ENCODE measurements at regions not wholly inside any gene's neighbourhood (a gene's known extent, or its start where the extent isn't known, plus 50 kb on each side); places are given as distances from the start of the nearest gene placed in this dataset.

GRCh38 chr7:41910940-41911600 lies 208.2 kb upstream of the INHBA start:
- no peak for DNase-seq (ENCODE audit: low spot score)

- DNase-seq (ENCODE audit: low spot score) = no peak
Observed at GRCh38 chr7:41907444-41907843, 204.6 kb upstream of the INHBA start.

GRCh38 chr7:41900532-41900931 lies 197.6 kb upstream of the INHBA start:
- DNase-seq (ENCODE audit: low spot score) = no peak

GRCh38 chr7:41899823-41900433 lies 197.0 kb upstream of the INHBA start:
- DNase-seq (ENCODE audit: low spot score) = no peak

GRCh38 chr7:41893656-41894055 lies 190.8 kb upstream of the INHBA start:
- DNase-seq (ENCODE audit: low spot score) = no peak

- no peak for DNase-seq (ENCODE audit: low spot score)
Observed at GRCh38 chr7:41892356-41893100, 189.6 kb upstream of the INHBA start.

GRCh38 chr7:41891950-41892349 lies 189.1 kb upstream of the INHBA start:
- DNase-seq (ENCODE audit: low spot score) = no peak

- DNase-seq (ENCODE audit: low spot score) = peak; percentile 22
Observed at GRCh38 chr7:41890631-41891274, 187.9 kb upstream of the INHBA start.

- DNase-seq (ENCODE audit: low spot score) = no peak
Observed at GRCh38 chr7:41889472-41889871, 186.6 kb upstream of the INHBA start.

GRCh38 chr7:41889040-41889439 lies 186.2 kb upstream of the INHBA start:
- no peak for DNase-seq (ENCODE audit: low spot score)

- peak; percentile 25 for DNase-seq (ENCODE audit: low spot score)
Observed at GRCh38 chr7:41887416-41887815, 184.5 kb upstream of the INHBA start.

- peak; percentile 88 for DNase-seq (ENCODE audit: low spot score)
Observed at GRCh38 chr7:41886901-41887311, 184.0 kb upstream of the INHBA start.

GRCh38 chr7:41886262-41886900 lies 183.5 kb upstream of the INHBA start:
- peak; percentile 97 for DNase-seq (ENCODE audit: low spot score)

GRCh38 chr7:41885748-41886147 lies 182.9 kb upstream of the INHBA start:
- DNase-seq (ENCODE audit: low spot score) = peak; percentile 86

GRCh38 chr7:41885078-41885477 lies 182.2 kb upstream of the INHBA start:
- DNase-seq (ENCODE audit: low spot score) = no peak

- DNase-seq (ENCODE audit: low spot score) = peak; percentile 84
Observed at GRCh38 chr7:41882745-41883420, 180.0 kb upstream of the INHBA start.

- no peak for DNase-seq (ENCODE audit: low spot score)
Observed at GRCh38 chr7:41882256-41882655, 179.4 kb upstream of the INHBA start.

GRCh38 chr7:41881331-41882130 lies 178.6 kb upstream of the INHBA start:
- DNase-seq (ENCODE audit: low spot score) = peak; percentile 43

GRCh38 chr7:41880107-41880506 lies 177.2 kb upstream of the INHBA start:
- peak; percentile 53 for DNase-seq (ENCODE audit: low spot score)

- peak; percentile 61 for DNase-seq (ENCODE audit: low spot score)
Observed at GRCh38 chr7:41879403-41879802, 176.5 kb upstream of the INHBA start.

Data from umbilical cord (tissue), 1 donor.